HG02759 (cell line): ENCODE measurements at regions not wholly inside any gene's neighbourhood (a gene's known extent, or its start where the extent isn't known, plus 50 kb on each side); places are given as distances from the start of the nearest gene placed in this dataset.
"Not testable (repeated sequence)": the region's sequence is repeated elsewhere in the genome, so short reads cannot be mapped to it uniquely, and the experiment has no call there.

Experiments used
- ATAC-seq: cut with Tn5 transposase; IDR thresholded peaks from one replicate; pipeline ENCODE4 v1.9.1; 2021; ENCODE audit warnings: mild to moderate bottlenecking, moderate library complexity; ENCODE audit not compliant: unreplicated experiment

DNA sequence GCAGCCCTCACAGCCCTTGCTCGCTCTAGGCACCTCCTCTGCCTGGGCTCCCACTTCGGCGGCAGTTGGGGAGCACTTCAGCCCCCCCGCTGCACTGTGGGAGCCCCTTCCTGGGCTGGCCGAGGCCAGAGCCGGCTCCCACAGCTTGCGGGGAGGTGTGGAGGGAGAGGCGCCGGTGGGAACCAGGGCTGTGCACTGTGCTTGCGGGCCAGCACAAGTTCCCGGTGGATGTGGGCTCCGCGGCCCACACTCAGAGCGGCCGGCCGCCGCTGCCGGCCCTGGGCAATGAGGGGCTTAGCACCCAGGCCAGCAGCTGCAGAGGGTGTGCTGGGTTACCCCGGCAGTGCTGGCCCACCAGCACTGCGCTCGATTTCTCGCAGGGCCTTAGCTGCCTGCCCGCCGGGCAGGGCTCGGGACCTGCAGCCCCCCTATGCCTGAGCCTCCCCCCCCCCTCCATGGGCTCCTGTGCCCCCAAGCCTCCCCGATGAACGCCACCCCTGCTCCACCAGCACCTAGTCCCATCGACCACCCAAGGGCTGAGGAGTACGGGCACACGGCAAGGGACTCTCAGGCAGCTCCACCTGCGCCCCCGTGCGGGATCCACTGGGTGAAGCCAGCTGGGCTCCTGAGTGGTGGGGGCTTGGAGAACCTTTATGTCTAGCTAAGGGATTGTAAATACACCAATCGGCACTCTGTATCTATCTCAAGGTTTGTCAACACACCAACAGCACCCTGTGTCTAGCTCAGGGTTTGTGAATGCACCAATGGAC is 224.8 kb downstream of the ZNF608 start:
- ATAC-seq = no peak

DNA sequence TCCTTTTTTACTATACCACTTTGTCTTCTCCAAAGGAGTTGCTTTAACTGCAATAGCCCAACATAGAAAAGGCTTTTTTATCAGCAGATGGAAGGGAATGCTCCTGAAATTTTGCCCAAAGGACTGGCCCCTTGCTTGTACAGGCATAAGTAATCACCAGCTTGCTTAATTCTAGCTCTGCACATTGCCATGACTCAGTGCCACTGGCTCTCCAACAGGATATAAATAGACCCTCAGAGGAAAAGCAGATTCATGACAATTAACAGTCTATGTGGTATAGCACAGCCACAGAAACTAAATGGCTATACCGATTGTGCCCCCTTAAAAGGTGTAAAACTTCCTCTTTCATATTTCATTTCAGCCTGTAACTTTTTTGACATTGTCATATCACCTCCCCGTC is 227.0 kb downstream of the ZNF608 start:
- ATAC-seq = peak; percentile 81

DNA sequence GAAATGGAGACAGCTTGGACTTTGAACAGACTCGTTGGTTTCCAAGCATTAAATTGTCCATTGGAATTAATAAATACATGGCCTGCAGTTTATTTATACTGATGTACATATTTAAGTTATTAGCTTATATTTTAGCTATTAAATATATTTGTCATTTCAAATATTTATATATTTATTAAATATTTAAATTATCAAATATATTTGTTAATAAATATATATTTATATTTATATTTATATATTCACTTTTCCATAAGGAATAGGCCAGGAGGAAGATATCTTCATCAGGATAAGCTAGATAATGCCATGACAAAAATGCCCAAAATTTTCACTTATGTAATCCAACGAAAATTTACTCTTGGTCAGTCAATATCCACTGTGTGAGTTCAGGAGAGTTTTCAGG is 229.9 kb downstream of the ZNF608 start:
- no peak for ATAC-seq

DNA sequence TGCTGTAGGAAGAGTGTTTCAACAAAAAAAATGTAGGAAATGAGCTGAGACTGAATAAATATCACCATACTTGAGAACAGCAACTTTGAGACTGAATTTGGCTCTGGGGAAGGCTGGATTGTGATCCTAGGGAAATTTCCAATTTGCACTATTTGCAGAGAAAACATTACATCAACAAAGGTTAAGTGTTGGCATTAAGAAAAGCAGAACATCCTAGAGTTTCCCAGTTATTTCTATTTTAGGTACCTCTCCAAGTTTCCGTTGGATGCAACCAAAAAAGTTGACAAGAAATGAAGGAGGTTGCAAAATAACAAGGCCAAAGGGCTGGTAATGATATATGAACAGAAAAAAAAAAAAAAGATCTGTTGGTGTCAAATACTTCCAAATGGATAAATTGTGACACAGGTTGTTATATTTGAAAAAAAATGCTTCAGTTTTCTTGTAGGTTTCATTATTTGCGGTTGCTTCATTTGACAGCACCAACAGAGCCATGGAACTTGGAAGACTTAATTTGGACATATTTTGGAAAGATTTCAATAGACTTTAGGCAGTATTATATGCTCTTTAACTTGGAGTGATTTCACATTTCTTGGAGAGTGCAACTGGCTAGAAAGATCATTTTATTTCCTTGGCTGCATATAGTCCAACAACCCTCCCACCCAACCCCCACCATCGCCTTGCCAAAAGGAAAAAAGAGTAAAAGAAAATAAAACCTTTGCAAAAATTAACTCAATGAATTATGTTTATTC is 230.8 kb downstream of the ZNF608 start:
- ATAC-seq = no peak

DNA sequence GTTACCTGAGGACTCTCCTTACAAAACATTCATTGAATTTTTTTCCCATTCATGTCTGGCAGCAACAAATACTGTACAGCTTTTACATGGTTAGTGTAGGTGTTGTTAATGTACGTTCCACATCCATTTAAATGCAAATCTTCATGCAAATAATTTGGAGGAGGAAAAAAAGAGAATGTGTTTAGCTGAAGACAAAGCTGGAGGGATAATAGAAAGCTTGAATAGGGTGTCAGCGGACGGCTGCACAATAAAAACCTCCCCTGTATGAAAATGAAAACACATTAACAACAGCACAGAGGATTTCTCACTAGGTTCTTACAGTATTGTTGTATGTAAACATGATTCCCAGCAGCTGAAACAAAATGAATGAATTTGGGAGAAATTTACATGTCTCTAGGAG is 231.5 kb downstream of the ZNF608 start:
- no peak for ATAC-seq

DNA sequence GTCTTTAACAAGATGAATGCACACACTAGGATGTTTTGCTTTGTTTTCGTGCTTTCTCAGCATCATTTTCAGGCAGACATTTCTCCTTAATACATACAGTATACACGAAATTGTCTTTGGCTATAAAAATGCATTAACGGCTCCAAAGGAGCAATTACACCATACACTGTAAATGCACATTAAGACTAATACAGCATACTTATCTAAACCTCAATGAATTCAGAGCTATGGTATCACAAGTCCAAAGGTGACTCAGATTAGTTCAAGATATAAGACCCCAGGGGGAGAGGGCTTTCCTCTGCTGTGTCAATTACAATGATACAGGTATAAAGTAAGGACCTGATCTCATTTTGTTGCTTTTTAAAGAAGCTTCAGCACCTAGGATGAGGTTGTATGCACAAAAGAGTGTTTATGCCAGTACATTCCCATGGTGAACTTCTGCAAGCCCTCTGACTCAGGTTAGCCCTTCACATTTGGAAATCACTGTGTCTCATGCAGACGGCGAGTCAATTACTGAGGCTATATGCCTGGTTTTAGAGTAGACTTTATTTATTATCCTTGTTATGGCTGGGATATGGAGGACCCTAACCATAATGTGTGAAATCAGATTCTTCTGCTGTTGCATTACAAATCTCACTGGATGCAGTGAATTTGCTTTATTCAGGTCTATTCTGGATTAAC is 233.3 kb downstream of the ZNF608 start:
- no peak for ATAC-seq

DNA sequence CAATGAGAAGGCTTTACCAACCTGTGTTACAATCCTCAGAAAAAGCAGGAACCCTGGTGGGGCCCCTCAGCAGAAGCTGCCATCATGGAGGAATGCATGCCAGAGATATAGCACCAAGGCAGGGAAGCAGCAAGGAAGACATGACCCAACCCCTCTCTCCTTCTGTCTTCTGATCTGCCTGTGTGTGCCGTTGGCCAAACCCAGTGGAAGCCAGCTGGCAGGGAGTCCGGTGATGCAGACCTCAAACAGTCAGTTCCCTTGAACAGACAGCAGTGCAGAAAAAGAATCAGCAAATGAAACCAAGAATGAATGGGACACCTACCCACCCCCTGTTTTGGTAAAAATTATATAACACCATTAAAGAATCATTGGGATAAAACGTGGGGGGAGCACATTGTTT is 234.2 kb downstream of the ZNF608 start:
- ATAC-seq = no peak

DNA sequence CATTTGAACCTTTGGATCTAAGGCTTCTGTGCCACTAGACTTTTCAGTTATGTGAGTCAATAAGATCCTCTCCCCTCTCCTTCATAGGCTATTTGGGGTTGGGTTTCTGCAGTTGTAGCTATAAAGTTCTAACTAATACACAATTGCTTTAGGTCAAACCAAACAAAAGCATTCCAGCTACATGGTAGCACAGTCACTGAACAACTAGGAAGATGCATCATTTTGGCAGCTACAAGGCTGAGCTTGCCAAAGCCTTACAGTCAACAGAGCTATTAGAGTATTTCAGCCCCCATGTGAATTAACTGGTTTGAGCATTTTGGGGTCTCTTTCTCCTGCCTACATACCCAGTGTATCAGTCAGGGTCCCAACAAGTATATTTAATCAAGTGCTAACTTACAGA is 234.6 kb downstream of the ZNF608 start:
- no peak for ATAC-seq

DNA sequence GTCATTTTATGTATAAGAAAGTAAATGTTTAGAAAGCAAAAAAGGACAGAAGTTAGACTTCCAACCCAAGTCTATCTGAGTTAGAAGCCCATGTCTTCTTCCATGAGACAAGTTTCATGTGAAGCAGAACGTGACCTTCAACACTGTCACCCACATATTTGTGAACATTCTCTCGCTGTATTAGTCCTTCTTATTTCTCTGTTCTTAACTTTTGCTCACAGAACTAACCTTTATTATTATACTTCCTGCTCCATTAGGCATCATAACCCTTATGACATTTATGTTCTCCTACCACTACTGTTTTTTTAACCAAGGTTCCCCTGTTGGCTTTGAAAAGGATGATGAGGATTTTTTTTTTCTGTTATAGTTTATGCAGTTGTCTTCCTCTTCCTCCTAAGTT is 238.8 kb downstream of the ZNF608 start:
- no peak for ATAC-seq

DNA sequence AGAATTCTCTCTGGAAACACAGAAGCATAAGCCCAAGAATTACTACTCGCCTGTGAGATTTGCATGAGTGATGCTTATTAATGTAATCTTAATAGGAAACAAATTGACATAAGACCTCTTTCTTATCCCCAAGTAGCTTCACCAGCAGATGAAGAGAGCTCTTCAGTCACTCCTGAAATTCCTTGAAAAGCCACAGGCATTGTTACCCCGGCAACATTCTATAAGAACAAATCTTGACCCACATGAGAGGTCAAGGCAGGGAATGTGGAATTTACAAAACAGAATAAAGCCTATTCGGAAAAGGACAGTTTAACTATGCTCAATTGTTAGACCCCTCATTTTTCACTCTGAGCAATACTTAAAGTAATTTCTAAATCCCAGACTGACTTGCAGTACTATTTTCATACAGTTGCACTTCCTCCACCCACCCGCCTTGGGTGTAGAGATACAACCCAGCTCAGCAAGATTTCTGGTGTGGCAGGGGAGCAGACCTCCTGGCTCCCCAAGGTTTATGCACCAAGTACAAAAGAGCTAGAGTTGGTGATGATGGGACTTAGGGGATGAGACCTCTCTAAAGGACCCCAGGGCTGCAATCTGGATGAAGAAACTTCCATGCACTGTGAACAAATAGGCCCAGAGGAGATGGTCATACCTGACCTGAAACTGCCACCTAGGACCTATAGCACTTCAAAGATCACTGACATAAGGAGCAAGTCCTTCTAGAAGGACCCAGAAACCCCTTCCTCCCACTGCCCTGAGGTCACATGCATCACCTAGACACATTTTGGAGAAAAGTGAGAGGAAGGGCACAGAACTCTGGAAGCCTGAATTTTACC is 242.1 kb downstream of the ZNF608 start:
- peak; percentile 95 for ATAC-seq

DNA sequence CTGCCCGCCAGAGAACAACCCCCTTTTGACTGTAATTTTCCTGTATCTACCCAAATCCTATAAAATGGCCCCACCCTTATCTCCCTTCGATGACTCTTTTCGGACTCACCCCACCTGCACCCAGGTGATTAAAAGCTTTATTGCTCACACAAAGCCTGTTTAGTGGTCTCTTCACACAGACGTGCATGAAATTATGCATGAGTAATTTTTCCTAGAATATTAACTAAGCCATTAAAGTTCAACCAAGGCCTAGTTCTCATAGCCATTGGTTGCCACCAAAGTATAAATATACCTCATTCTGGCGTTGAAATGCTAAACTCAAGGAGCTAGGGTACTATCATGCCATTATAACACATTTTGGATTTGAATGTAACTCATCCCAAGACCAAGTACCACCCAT is 243.9 kb downstream of the ZNF608 start:
- no peak for ATAC-seq

DNA sequence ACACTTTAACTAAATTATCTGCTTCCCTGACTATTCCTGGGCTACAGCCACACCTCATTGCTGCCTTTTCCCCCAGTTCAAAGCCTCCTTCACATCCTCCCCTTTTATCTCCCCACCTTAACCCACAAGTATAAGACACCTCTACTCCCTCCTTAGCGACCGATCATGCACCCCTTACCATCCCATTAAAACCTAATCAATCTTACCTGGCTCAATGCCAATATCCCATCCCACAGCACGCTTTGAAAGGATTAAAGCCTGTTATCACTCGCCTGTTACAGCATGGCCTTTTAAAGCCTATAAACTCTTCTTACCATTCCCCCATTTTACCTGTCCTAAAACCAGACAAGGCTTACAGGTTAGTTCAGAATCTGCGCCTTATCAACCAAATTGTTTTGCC is 246.6 kb downstream of the ZNF608 start:
- not testable (repeated sequence) for ATAC-seq

DNA sequence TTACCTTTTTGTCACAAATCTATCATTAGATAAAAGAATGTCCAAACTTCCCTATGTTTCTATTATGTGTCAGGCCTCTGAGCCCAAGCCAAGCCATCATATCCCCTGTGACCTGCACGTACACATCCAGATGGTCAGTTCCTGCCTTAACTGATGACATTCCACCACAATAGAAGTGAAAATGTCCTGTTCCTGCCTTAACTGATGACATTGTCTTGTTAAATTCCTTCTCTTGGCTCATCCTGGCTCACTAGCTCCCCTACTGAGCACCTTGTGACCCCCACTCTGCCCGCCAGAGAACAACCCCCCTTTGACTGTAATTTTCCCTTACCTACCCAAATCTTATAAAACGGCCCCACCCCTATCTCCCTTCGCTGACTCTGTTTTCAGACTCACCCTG is 249.5 kb downstream of the ZNF608 start:
- ATAC-seq = not testable (repeated sequence)

DNA sequence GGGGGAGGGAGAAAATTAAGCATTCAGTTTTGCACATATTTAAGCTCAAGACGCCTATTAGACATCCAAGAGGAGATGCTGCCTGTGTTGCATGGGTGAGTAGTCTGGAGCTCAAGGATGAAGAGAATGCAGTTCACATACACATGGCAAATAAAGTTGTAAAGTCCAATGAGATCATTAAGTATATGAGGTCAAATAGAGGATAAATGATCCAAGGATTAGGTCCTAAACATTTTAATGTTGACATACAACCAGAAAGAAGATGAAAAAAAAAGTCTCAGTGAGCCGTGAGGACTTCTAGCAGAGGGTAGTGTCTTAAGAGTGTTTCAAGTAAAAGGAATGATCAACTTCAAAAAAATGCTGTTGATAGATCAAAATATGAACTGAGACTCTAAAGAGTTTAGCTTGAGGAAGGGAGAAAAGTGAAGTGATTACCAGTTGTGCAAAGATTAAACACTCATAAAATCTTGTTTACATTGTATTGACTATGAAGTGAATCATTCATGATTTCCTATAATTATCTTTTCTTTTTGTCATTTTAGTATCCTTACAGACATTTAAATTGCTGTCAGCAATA is 251.8 kb downstream of the ZNF608 start:
- no peak for ATAC-seq

DNA sequence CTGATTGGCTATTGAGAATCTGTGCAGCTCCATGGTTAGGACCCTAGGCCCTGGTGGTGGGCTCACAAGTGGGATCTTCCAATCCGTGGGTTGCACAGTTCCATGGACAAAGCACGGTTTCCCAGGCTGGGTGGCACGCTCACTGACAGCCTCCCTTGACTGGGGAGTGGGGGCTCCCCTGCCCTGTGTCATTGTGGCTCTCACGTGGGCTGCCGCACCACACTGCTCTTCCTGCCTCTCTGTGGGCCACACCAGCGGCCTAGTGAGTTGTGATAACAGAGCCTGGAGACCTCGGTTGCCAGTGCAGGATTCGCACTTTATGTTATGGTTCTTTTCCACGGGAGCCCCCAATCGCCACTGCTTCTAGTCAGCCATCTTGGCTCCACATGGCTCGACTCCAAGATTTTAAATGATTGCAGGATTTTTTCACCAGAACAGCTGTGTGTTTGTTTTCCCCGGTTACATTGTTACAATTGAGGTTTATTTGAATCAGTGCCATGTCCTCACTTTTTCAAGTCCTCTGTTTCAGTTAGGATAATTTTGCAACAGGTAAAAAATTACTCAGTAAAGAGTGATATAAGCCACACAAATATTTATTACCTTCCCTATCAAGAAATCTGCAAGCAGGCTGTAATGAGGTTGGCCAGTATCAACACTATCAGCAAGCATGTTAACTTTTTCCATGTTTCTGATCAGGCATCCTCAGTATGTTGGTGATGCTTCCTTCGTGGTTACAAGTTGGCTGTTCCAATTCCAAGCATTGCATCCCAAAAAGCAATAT is 253.8 kb downstream of the ZNF608 start:
- ATAC-seq = no peak

DNA sequence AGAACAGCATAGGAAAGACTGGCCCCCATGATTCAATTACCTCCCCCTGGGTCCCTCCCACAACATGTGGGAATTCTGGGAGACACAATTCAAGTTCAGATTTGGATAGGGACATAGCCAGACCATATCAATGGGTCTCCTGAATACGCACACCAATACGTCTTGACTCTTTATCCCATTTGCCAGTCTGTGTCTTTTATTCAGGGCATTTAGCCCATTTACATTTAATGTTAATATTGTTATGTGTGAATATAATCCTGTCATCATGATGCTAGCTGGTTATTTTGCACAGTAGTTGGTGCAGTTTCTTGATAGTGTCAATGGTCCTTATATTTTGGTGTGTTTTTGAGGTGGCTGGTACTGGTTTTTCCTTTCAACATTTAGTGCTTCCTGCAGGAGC is 256.1 kb downstream of the ZNF608 start:
- ATAC-seq = not testable (repeated sequence)

DNA sequence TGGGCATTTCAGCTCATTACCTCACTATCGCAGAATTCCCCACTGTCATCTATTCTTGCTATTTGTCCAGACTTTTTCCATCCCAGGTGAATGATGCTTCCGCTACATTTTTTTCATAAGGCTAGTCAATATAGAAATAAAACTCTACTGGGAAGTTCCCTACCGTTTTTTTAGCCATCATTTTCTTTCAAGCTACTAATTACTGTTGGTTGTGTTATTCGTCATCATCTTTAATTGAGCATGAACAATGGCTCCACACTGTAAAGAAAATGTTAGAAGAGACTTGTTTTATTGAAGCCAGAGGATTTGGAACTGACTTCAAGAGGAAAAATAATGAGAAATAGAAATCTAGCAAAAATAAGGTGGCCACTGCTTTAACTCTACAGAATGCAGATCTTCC is 265.0 kb downstream of the ZNF608 start:
- no peak for ATAC-seq

DNA sequence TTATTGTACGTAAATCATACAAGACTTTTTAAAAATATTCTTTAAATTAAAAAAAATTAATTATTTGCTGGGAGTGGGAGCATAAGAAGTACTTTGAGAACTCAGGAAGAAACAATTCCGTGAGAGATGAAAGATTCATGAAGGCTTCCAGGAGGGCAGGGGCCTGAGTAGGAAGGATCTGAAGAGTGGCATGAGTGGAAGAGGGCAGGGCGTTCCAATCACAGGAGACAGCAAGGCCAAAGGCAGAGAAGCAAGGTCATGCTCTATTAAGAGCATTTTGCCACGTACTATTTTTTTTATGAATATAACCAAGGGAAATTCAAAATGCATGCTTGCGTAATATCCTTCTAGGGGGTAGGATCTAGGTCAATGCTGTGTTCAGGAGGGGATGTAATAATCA is 265.5 kb downstream of the ZNF608 start:
- ATAC-seq = no peak

DNA sequence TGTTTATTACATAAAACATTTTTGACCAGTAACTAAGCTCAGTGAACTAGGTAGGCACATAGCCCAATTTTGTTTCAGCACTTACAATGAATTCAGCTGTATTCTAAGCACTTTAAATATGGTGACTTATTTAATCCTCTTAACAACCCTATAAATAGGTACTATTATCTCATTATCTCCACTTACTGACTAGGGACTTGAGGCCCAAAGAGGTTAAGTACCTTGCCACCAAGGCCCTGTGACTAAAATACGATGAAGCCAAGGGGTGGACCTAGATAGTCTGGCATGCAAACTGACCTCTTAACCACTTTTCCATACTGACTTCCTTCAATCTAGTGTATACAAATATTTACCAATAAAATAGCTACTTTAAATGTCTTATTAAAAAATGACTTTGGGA is 266.4 kb downstream of the ZNF608 start:
- ATAC-seq = no peak

DNA sequence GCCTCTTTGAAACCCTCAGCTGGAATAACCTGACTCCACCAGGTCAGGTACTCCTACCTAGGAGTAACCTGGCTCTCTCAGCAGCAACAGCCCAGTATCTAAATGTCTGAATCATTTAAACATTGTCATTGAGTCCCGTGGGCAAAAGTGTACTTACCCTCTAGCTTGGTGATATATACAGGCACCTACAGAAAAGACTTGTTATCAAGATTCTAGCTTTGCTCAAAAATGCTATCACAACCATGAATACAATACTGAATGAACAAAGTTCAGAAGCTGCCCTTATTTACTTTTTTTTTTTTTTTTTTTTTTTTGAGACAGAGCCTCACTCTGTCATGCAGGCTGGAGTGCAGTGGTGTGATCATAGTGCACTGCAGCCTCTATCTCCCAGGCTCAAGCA is 268.2 kb downstream of the ZNF608 start:
- no peak for ATAC-seq
